ENCODE measurements at regions not wholly inside any gene's neighbourhood (a gene's known extent, or its start where the extent isn't known, plus 50 kb on each side); places are given as distances from the start of the nearest gene placed in this dataset.
"Not testable (repeated sequence)": the region's sequence is repeated elsewhere in the genome, so short reads cannot be mapped to it uniquely, and the experiment has no call there.

GRCh38 chr22:48720662-48721394 lies 1106.8 kb downstream of the BRD1 start:
- DNase-seq (ENCODE audit: low spot score) = no peak

DNA sequence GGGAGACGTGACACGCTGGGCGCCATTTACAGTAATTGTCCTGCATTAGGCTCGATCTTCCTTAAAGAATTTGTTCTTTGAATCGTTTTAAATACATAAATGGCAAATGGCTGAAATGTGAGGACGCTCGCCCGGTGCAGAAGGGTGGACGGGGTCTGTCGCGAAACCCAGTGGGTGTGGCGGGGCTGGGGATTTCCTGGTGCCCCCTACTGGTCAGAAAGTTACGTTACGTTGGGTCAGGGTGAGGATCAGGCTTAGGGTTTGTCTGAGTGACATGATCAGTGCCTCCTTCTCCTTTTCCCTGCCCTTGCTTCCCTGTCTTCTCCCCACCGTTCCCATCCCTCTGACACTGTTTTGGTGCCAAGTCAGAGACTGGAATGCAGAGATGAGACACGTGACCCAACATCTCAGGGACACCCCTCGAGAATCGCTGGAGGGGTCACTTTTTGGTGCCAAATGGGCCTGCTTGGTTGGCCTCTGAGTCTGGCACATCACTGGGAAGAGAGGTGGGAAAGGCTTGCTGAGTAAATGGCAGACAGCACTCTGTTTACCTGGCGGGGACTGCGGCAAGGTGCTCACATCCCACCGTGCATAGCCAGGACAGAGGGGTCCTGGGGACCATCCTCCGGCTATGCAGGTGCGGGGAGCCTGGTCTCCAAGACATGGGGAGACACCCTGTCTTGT lies 1107.6 kb downstream of the BRD1 start:
- DNase-seq (ENCODE audit: low spot score) = no peak

- no peak for DNase-seq (ENCODE audit: low spot score)
Measured at GRCh38 chr22:48718818-48719500, 1108.7 kb downstream of the BRD1 start.

GRCh38 chr22:48717883-48718817 lies 1109.5 kb downstream of the BRD1 start:
- DNase-seq (ENCODE audit: low spot score) = no peak

- DNase-seq (ENCODE audit: low spot score) = no peak
Measured at GRCh38 chr22:48717076-48717810, 1110.4 kb downstream of the BRD1 start.

GRCh38 chr22:48716154-48716553 lies 1111.5 kb downstream of the BRD1 start:
- DNase-seq (ENCODE audit: low spot score) = not testable (repeated sequence)

DNA sequence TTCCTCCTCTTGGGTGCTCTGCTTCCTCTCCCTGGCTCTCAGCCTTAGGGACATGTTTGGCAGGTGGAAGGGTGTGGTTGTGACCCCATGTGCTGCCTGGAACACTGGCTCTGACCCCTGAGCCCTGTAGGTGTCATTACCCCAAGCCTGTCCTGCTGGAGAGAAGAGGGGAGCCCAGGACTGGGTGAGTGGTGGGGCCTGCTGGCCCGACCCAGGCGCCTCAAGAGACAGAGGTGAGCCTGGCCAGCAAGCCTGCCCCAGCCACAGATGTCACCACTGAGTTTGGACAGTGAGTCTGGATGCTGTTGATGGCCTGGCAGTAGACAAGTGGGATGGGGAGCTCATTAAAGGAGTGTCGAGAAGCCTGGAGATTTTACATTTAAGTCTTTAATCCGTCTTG lies 1112.2 kb downstream of the BRD1 start:
- DNase-seq (ENCODE audit: low spot score) = no peak

- no peak for DNase-seq (ENCODE audit: low spot score)
Measured at GRCh38 chr22:48714231-48714630, 1113.4 kb downstream of the BRD1 start.

DNA sequence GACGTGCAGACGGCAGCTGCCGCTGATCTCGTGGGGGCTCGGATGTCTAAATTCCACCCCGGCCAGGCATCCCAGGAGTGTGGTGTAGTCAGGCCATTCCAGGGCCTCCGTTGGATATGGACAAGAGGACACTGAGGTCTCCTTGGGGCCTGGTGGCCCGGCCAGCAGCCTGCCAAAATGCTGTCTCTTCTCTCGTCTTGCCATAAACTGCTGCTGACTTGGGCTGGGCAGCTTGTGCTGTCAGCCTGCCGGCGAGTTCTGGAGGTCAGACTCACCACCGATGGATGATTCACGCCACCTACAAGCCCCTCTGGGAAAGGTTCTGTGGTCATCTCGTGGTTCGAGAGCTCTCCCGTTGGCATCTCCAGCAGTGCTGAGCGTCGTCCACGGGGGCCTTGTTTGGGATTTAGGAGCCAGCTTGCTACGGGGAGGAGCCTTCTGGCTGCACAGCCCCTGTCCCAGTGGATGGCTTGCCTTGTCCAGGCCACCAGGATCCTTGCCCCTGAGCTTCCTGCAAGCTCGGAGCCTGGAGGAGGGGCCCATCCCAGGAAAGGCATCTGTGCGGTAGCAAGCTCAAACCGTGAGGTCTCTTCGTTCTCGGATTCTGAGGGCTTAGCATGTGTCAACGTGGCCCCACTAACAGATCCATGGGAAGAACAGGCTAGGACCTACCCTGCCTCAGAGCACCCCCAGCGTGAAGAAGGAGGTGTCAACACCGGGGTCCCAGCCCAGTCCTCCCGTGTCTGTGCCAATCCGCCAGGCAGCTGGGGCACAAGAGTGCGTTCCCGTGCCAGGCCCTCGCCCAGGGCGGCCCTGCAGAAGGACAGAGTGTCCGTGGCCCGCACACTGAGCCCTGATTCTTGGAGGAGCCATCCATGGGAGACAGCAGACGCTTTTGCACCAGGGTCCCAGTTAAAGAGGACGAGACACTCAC lies 1114.1 kb downstream of the BRD1 start:
- no peak for DNase-seq (ENCODE audit: low spot score)

GRCh38 chr22:48712558-48713271 lies 1115.0 kb downstream of the BRD1 start:
- no peak for DNase-seq (ENCODE audit: low spot score)

- DNase-seq (ENCODE audit: low spot score) = no peak
Measured at GRCh38 chr22:48711669-48712068, 1116.0 kb downstream of the BRD1 start.

GRCh38 chr22:48711031-48711431 lies 1116.6 kb downstream of the BRD1 start:
- DNase-seq (ENCODE audit: low spot score) = no peak

DNA sequence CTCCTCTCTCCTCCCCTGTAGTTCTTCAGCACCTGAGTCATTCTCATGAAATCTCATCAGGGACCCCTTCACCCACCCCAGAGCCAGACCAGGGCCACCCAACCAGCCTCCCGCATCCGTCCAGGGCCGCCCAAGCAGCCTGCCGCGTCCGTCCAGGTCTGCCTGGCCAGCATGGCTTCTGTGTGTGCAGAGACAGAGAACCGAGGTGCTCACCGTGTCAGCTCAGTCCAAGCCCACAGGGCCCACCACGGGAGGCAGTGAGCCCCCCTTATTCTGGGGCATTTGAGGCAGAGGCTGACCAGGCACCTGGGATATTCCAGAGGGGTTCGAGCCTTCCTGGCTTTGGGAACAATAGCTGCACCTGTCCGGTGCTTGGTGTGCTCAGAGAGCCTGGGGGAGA lies 1117.3 kb downstream of the BRD1 start:
- DNase-seq (ENCODE audit: low spot score) = no peak

- no peak for DNase-seq (ENCODE audit: low spot score)
Measured at GRCh38 chr22:48709976-48710375, 1117.7 kb downstream of the BRD1 start.

GRCh38 chr22:48709453-48709852 lies 1118.2 kb downstream of the BRD1 start:
- DNase-seq (ENCODE audit: low spot score) = no peak

GRCh38 chr22:48708558-48709245 lies 1119.0 kb downstream of the BRD1 start:
- DNase-seq (ENCODE audit: low spot score) = no peak

DNA sequence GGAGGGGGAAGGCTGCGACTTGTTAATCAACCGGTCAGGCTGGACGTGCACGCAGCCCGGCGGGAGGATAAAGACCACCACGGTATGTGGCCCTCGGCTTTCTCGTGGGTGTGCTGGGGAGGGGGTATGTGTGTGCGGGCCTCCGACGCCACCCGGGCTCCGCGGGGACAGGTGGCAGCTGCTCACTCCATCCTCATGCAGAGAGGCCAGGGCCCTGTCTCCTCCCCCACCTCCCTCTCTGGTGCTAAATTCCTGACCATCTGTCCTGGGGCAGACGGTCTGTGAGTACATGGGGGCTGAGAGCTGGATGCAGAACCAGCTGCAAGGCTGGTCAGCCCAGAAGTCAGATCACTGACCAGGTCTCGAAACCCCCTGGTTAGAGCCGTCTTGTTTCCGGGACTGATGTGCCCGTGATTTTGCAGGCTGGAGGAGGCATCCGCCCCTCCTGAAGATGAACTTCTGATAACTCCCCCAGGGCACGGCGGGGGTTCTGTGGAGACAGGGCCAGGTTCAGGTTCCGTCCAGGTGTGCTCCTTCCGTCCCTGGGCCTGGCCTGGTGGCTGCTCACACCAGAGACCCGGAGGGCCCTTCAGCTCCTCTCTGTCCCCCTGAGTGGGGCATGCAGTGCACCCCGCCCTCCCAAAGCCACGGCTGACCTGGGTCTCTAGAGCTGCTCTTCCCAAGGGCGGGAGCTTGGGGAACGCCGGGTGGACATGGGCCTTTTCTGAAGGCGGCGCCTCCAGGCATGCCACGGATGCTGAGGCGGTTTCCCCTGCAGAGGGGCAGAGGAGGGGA lies 1119.7 kb downstream of the BRD1 start:
- DNase-seq (ENCODE audit: low spot score) = no peak

All from CD4-positive, alpha-beta T cell treated with Interleukin-2 at 100 ng/mL for 4 hours (primary cell).